GM18498 (cell line): ENCODE measurements at regions not wholly inside any gene's neighbourhood (a gene's known extent, or its start where the extent isn't known, plus 50 kb on each side); places are given as distances from the start of the nearest gene placed in this dataset.

Source experiments
- ATAC-seq: cut with Tn5 transposase; IDR thresholded peaks from one replicate; pipeline ENCODE4 v1.9.1; 2021; ENCODE audit warnings: mild to moderate bottlenecking, moderate library complexity; ENCODE audit not compliant: unreplicated experiment

- ATAC-seq, result no peak
These were observed 127.7 kb upstream of the CAMK1G start for GRCh38 chr1:209455661-209456358.

GRCh38 chr1:209456878-209457277 lies 126.6 kb upstream of the CAMK1G start:
- no peak for ATAC-seq

GRCh38 chr1:209457401-209458125 lies 126.0 kb upstream of the CAMK1G start:
- no peak for ATAC-seq

GRCh38 chr1:209458921-209459320 lies 124.6 kb upstream of the CAMK1G start:
- no peak for ATAC-seq

- no peak for ATAC-seq
These were observed 122.3 kb upstream of the CAMK1G start for GRCh38 chr1:209461168-209461567.

GRCh38 chr1:209462433-209462832 lies 121.1 kb upstream of the CAMK1G start:
- ATAC-seq, result no peak

- ATAC-seq, result no peak
These were observed 120.1 kb upstream of the CAMK1G start for GRCh38 chr1:209463441-209463840.

- ATAC-seq, result no peak
These were observed 110.5 kb upstream of the CAMK1G start for GRCh38 chr1:209473025-209473424.

GRCh38 chr1:209480345-209480744 lies 103.2 kb upstream of the CAMK1G start:
- ATAC-seq, result no peak

GRCh38 chr1:209483691-209484090 lies 99.8 kb upstream of the CAMK1G start:
- no peak for ATAC-seq

- ATAC-seq, result no peak
These were observed 99.1 kb upstream of the CAMK1G start for GRCh38 chr1:209484429-209484828.

GRCh38 chr1:209485167-209485566 lies 98.3 kb upstream of the CAMK1G start:
- no peak for ATAC-seq

- no peak for ATAC-seq
These were observed 97.8 kb upstream of the CAMK1G start for GRCh38 chr1:209485751-209486150.

GRCh38 chr1:209486861-209487593 lies 96.5 kb upstream of the CAMK1G start:
- no peak for ATAC-seq

- ATAC-seq, result no peak
These were observed 93.5 kb upstream of the CAMK1G start for GRCh38 chr1:209490013-209490412.

GRCh38 chr1:209491031-209491430 lies 92.5 kb upstream of the CAMK1G start:
- no peak for ATAC-seq

GRCh38 chr1:209491496-209491895 lies 92.0 kb upstream of the CAMK1G start:
- ATAC-seq, result no peak

- no peak for ATAC-seq
These were observed 91.6 kb upstream of the CAMK1G start for GRCh38 chr1:209491897-209492296.

GRCh38 chr1:209493559-209493958 lies 90.0 kb upstream of the CAMK1G start:
- no peak for ATAC-seq

GRCh38 chr1:209497729-209498128 lies 85.8 kb upstream of the CAMK1G start:
- no peak for ATAC-seq

- no peak for ATAC-seq
These were observed 82.5 kb upstream of the CAMK1G start for GRCh38 chr1:209500993-209501392.

- ATAC-seq, result no peak
These were observed 80.3 kb upstream of the CAMK1G start for GRCh38 chr1:209503196-209503595.
